ENCODE measurements at regions not wholly inside any gene's neighbourhood (a gene's known extent, or its start where the extent isn't known, plus 50 kb on each side); places are given as distances from the start of the nearest gene placed in this dataset.

DNA sequence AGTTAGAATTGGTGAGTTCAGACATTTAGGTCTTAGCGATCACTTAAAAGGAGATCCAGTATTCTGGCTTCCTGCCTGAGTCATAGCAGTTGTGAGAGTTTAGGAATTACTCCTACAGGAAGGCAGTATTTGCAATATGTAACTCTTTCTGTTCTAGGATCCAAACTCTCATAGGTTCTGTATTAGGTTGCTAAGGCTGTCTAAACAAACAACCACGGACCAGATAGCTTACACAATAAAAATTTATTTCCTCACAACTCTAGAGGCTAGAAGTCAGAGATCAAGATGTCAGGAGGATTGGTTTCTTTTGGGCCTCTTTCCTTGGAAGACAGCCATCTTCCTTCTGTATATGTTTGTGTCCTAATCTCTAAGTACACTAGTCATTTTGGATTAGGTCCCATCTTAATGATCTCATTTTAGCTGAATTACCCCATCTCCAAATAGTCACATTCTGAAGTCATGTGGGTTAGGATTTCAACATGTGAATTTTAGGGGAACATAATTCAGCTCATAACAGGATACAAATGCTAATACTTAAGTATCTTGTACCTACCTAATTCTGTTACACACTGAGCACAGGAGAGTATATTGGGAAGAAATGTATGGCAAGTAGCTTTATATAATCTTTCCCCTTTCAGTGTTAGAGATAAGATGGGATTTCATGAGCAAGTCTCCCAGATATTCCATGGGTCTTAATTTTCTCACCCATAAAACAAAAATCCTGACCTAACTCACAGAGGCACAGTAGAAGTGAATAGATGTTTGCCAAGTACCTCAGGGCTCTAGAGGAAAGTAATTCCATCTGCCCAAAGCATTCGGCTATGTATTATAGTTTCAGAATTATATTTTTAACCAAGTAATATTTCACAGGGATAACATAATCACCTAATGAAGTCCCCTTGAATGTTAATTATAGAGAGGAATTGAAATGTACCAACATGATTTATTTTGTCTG lies 144.4 kb downstream of the PTBP2 start:
- TF ChIP-seq POLR2AphosphoS5 (IDR thresholded peaks at IDR 0.05), result peak in 2 of 3 donors; percentile 20 to 84
- TF ChIP-seq, protein P1, sequence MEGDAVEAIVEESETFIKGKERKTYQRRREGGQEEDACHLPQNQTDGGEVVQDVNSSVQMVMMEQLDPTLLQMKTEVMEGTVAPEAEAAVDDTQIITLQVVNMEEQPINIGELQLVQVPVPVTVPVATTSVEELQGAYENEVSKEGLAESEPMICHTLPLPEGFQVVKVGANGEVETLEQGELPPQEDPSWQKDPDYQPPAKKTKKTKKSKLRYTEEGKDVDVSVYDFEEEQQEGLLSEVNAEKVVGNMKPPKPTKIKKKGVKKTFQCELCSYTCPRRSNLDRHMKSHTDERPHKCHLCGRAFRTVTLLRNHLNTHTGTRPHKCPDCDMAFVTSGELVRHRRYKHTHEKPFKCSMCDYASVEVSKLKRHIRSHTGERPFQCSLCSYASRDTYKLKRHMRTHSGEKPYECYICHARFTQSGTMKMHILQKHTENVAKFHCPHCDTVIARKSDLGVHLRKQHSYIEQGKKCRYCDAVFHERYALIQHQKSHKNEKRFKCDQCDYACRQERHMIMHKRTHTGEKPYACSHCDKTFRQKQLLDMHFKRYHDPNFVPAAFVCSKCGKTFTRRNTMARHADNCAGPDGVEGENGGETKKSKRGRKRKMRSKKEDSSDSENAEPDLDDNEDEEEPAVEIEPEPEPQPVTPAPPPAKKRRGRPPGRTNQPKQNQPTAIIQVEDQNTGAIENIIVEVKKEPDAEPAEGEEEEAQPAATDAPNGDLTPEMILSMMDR (IDR thresholded peaks at IDR 0.05), result no peak

All from breast epithelium (tissue), 3 donors.